C1 segment of cervical spinal cord (tissue), 14 donors: ENCODE measurements at regions not wholly inside any gene's neighbourhood (a gene's known extent, or its start where the extent isn't known, plus 50 kb on each side); places are given as distances from the start of the nearest gene placed in this dataset.

Experiments used
- DNase-seq, 14 donors: peaks; one replicate each; lab custom pipeline; 2025; lab: John Stamatoyannopoulos, UW

DNA sequence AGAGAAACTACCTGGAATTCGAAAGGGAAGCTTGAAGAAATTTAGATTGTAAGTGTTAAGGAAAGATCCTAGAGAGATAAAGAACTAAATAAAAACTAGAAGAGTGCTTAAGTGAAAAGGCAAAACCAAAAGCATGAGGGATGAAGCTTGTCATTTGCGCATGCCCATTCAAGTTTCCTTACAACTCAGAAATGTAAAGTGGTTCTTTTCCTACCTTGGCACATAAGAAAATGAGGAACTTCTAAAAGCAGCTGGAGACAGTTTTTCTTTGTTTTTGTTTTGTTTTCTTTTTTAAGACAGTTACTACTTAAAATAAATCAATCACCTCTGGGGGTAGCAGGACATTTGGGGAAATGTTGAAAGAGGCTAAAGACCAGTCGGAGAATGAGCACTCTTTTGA, 1304.4 kb upstream of the PCDH7 start:
- no peak for DNase-seq

DNA sequence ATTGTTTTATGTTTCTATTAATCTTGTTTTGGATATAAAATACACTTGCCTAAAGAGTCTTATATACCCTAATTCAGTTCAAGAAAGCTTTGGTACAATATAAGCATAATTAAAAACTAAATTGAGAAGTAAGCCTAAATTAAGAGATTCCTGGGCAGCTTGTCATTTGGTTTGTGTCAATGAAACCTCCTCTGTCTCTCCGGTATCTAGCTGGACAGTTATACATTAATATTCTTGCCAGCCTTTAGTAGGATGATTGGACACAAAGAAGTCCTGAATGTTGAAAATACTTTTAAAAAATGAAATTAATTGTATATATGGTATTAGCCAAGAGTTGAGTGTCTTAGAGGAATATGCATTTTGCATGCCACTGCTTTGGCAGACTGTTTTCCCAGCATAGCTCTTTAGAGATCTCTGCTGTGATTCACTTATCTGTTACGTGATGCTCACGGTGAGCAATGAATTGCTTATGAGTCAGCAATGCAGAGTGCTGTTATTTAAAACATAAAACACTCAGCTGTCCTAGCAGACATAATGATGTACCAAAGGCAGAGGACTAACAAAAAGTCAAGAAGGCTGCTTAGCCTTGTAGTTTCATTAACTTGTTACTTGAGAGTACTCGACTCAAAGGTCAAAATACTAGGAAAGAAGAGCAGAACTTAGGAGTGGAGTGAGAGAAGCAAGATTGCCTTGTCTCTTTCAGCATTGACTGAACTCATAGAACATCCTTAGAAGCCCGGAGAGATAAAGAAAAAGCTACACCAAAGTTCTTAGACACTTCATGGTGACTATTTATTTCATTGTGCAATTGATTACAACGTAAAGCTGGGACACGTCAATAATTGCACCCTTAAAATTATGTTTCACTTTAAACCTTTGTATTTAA, 1296.1 kb upstream of the PCDH7 start:
- DNase-seq, result no peak

DNA sequence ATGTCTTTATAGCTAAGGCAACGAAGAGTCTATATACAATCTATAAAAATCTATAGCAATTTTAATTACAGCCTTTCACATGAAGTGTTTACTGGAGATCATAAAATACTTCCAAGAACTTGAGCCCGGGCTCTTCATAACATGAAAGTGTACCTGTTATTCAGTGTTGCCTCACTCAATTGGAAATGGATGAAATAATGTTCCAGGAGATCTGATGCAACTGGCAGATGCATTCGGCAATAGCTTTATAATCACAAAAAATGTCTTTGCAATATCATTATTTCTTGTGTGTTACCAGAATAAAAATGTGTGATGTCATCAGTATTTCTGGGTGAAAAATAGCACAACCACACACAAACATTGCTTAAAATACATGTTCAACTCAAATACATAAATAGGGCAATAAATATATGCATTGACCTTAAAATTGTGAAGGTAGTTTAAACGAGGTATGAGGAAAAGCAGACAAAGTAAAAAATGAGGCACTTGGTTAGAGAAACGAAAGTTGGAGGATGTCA, 1266.8 kb upstream of the PCDH7 start:
- DNase-seq, result no peak

- no peak for DNase-seq
These were observed 1260.2 kb upstream of the PCDH7 start for GRCh38 chr4:29459926-29460325.

GRCh38 chr4:29467044-29467717, 1253.0 kb upstream of the PCDH7 start:
- no peak for DNase-seq
